Panc1 (cell line): ENCODE measurements at regions not wholly inside any gene's neighbourhood (a gene's known extent, or its start where the extent isn't known, plus 50 kb on each side); places are given as distances from the start of the nearest gene placed in this dataset.

Source experiments
- ATAC-seq: fragments of 200-7000 bp; cut with Tn5 transposase; 2 replicates; pipeline ENCODE4 v1.9.1; 2020; ENCODE audit warnings: mild to moderate bottlenecking, moderate library complexity
- BruUV-seq: library from RNA; stranded (reverse); fragments of 400-500 nt; replicated peaks from 2 replicates; lab custom pipeline; 2021; lab: Mats Ljungman, UMichigan
- CTCF ChIA-PET: fragments of 300-600 bp; sonication (Branson Sonifier 250); formaldehyde crosslinking; loops from one replicate; lab custom pipeline; 2022; ENCODE audit warnings: antibody characterized with exemption; lab: Charles Lee
- POLR2A ChIA-PET: fragments of 300-600 bp; sonication (Branson Sonifier 250); formaldehyde crosslinking; loops from one replicate; lab custom pipeline; 2022; ENCODE audit warnings: antibody characterized with exemption; lab: Charles Lee
- DNase-seq: peaks from one replicate; pipeline ENCODE4 v3.0.0-alpha.2; 2010; ENCODE audit warnings: low read depth, low spot score
- H3K27ac ChIP-seq: 2 replicates; pipeline ENCODE4 v1.5.1; 2011; ENCODE audit warnings: mild to moderate bottlenecking, low read length, inconsistent platforms
- H3K27me3 ChIP-seq: fragments of 200-500 bp; sonication (Bioruptor generic); 2 replicates; pipeline ENCODE4 v1.6.0; 2014; ENCODE audit warnings: low read length, inconsistent platforms; ENCODE audit not compliant: control insufficient read depth, insufficient read depth
- H3K36me3 ChIP-seq: fragments of 200-500 bp; sonication (Bioruptor generic); 2 replicates; pipeline ENCODE4 v1.5.1; 2014; ENCODE audit warnings: inconsistent platforms, mild to moderate bottlenecking, low read length, moderate library complexity; ENCODE audit not compliant: control insufficient read depth, insufficient read depth
- H3K4me1 ChIP-seq: 2 replicates; pipeline ENCODE4 v1.5.1; 2011; ENCODE audit warnings: inconsistent platforms, mild to moderate bottlenecking, low read length, moderate library complexity; ENCODE audit not compliant: control insufficient read depth, insufficient read depth
- H3K4me3 ChIP-seq, 2 experiments: 2 replicates each; pipeline ENCODE4 v1.5.1; 2011 to 2012; ENCODE audit warnings: low read depth in 2 of 2, low read length in 2 of 2, mild to moderate bottlenecking in 2 of 2, inconsistent platforms in 1 of 2, moderate library complexity in 1 of 2
- H3K9me3 ChIP-seq: fragments of 200-500 bp; sonication (Bioruptor generic); 2 replicates; pipeline ENCODE4 v1.5.1; 2014; ENCODE audit warnings: low read depth, mild to moderate bottlenecking, inconsistent platforms, low read length, moderate library complexity; ENCODE audit not compliant: control insufficient read depth, insufficient read depth
- POLR2AphosphoS5 ChIP-seq: IDR thresholded peaks from 2 replicates; pipeline ENCODE4 v1.6.1; 2012; ENCODE audit warnings: mild to moderate bottlenecking, low read depth, low read length, moderate library complexity
- REST ChIP-seq, 2 experiments: IDR thresholded peaks; 2 replicates each; pipeline ENCODE4 v1.6.1; 2011 to 2012; ENCODE audit warnings: low read depth in 2 of 2, control low read depth in 1 of 2, low read length in 1 of 2, mild to moderate bottlenecking in 1 of 2, moderate library complexity in 1 of 2; ENCODE audit not compliant: insufficient read depth in 1 of 2
- SIN3A ChIP-seq: IDR thresholded peaks from 2 replicates; pipeline ENCODE4 v1.6.1; 2012; ENCODE audit warnings: low read depth, mild to moderate bottlenecking, low read length, moderate library complexity, borderline replicate concordance; ENCODE audit not compliant: insufficient read depth
- TCF7L2 ChIP-seq: IDR thresholded peaks from 2 replicates; pipeline ENCODE4 v1.6.1; 2011; ENCODE audit warnings: mild to moderate bottlenecking, low read depth, low read length, inconsistent platforms
- in situ Hi-C: cut with HindIII; loops from 2 replicates; pipeline ENCODE4 v1.10.0; 2016; ENCODE audit warnings: low sequenced_read_pairs, low pct_unique_long_range_greater_than_20kb
- intact Hi-C: fragments of 100-400 bp; cut with micrococcal nuclease; formaldehyde crosslinking; loops from one replicate; pipeline ENCODE4 v1.10.0; 2022; ENCODE audit not compliant: unreplicated experiment
- TF ChIP-seq, protein P1 (sequence below): fragments of 450-650 bp; IDR thresholded peaks from 2 replicates; pipeline ENCODE4 v1.5.1; 2017; ENCODE audit warnings: mild to moderate bottlenecking

DNA sequence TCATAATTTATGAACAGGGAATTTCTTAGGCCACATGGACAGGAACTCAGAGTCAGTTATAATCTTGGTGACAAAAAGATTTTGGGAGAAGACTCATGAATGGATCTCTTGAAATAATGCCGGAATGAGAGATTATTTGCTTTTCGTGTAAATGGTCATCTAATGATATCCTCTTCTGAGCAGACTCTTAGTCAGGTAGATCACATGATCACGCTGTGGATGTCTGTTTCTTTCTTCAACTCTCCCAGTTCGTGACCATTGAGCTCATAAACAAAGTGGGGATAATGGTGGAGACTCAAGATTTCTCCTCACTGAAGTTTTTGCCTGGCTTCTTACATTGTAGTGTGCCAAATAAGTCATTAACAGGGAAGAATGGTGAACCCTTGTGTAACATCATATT is 133.1 kb upstream of the CBLB start:
- intact Hi-C loops: no loop called here
- Histone ChIP-seq H3K9me3 (no peaks in the 10 kb centered on the region), H3K4me3 (no peak overlapping the region), H3K4me1 (no peaks in the 10 kb centered on the region), H3K36me3 (no peaks in the 10 kb centered on the region), H3K27me3 (no peaks in the 10 kb centered on the region), H3K27ac (no peak overlapping the region)
- ATAC-seq (no peak), DNase-seq (no peak)
- no peak for TF ChIP-seq SIN3A
- no peak for TF ChIP-seq POLR2AphosphoS5
- TF ChIP-seq REST (IDR thresholded peaks at IDR 0.05; ENCODE audit: insufficient read depth in 1 of 2, low read depth in 2 of 2, low read length in 1 of 2): no peak
- BruUV-seq: no TSS peak
- POLR2A ChIA-PET: no interaction called here
- in situ Hi-C loops: no loop called here
- CTCF ChIA-PET: no interaction called here

- DNase-seq: no peak
- CTCF ChIA-PET: no interaction called here
Observed at GRCh38 chr3:106004137-106004681, 135.4 kb upstream of the CBLB start.

More at GRCh38 chr3:106004137-106004681, 135.4 kb upstream of the CBLB start:
- Histone ChIP-seq H3K27ac (no peak overlapping the region), H3K9me3 (no peaks in the 10 kb centered on the region), H3K4me1 (no peaks in the 10 kb centered on the region), H3K36me3 (no peaks in the 10 kb centered on the region), H3K4me3 (no peak overlapping the region), H3K27me3 (no peaks in the 10 kb centered on the region)
- in situ Hi-C loops: no loop called here
- intact Hi-C loops: no loop called here
- TF ChIP-seq, protein P1, sequence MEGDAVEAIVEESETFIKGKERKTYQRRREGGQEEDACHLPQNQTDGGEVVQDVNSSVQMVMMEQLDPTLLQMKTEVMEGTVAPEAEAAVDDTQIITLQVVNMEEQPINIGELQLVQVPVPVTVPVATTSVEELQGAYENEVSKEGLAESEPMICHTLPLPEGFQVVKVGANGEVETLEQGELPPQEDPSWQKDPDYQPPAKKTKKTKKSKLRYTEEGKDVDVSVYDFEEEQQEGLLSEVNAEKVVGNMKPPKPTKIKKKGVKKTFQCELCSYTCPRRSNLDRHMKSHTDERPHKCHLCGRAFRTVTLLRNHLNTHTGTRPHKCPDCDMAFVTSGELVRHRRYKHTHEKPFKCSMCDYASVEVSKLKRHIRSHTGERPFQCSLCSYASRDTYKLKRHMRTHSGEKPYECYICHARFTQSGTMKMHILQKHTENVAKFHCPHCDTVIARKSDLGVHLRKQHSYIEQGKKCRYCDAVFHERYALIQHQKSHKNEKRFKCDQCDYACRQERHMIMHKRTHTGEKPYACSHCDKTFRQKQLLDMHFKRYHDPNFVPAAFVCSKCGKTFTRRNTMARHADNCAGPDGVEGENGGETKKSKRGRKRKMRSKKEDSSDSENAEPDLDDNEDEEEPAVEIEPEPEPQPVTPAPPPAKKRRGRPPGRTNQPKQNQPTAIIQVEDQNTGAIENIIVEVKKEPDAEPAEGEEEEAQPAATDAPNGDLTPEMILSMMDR: no peak
- TF ChIP-seq SIN3A: no peak
- TF ChIP-seq POLR2AphosphoS5: no peak
- TF ChIP-seq REST (IDR thresholded peaks at IDR 0.05; ENCODE audit: insufficient read depth in 1 of 2, low read depth in 2 of 2, low read length in 1 of 2): no peak
- no peak for TF ChIP-seq TCF7L2
- no TSS peak for BruUV-seq
- POLR2A ChIA-PET: no interaction called here
- no peak for ATAC-seq
